ENCODE measurements at regions not wholly inside any gene's neighbourhood (a gene's known extent, or its start where the extent isn't known, plus 50 kb on each side); places are given as distances from the start of the nearest gene placed in this dataset.

- TF ChIP-seq POLR2A (IDR thresholded peaks at IDR 0.05; ENCODE audit: low read length): no peak
- TF ChIP-seq GATA1 (IDR thresholded peaks at IDR 0.05; ENCODE audit: low read depth, low read length): no peak
These were observed 70.9 kb downstream of the LLPH start for GRCh38 chr12:66059666-66060065.

Data from erythroblast (primary cell).